ENCODE measurements at regions not wholly inside any gene's neighbourhood (a gene's known extent, or its start where the extent isn't known, plus 50 kb on each side); places are given as distances from the start of the nearest gene placed in this dataset.
"Not testable (repeated sequence)": the region's sequence is repeated elsewhere in the genome, so short reads cannot be mapped to it uniquely, and the experiment has no call there.

DNA sequence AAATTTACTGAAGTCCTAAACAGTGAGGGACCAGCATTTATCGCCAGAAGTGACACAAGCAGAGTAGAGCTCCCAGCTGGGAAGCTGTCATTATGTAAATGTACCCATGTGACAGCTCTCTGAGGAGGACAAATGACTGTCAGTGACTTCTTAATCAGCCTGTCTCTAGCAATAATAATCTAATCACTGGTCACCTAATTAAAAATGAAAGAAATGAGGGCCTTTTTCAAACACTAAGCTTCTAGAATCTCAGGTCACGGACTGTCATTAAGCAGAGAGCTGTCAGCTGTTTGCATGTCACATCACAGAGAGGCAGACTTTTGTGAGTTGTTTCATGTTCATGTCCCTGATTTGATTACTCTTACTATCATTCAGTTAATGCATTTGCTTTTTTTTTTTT, 77.9 kb upstream of the FBXL17 start:
- no peak for DNase-seq (ENCODE audit: low read depth, low spot score)

DNA sequence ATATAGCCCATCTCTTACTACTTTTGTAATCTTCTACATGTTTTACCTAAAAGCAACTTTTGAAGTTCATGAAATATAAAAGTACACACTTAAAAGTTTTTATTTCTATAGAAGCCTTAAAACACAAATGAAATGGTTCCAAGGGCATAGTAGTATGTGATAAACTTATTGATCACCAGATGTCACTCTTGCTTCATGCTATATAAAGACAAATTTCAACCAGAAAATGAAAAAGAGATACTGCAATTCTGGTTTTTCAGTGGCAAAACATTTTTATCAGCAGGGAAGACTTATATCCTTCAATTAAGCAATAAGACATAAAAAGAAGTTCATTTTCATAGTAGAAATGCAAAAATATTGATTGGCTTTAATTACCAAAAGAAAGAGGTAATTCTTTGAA, 69.4 kb upstream of the FBXL17 start:
- DNase-seq (ENCODE audit: low read depth, low spot score) = no peak

DNA sequence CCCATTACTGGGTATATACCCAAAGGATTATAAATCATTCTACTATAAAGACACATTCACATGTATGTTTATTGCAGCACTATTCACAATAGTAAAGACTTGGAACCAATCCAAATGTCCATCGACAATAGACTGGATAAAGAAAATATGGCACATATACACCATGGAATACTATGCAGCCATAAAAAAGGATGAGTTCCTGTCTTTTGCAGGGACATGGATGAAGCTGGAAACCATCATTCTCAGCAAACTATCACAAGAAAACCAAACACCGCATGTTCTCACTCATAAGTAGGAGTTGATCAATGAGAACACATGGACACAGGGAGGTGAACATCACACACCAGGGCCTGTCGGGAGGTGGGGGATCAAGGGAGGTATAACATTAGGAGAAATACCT, 62.2 kb upstream of the FBXL17 start:
- not testable (repeated sequence) for DNase-seq (ENCODE audit: low read depth, low spot score)

DNA sequence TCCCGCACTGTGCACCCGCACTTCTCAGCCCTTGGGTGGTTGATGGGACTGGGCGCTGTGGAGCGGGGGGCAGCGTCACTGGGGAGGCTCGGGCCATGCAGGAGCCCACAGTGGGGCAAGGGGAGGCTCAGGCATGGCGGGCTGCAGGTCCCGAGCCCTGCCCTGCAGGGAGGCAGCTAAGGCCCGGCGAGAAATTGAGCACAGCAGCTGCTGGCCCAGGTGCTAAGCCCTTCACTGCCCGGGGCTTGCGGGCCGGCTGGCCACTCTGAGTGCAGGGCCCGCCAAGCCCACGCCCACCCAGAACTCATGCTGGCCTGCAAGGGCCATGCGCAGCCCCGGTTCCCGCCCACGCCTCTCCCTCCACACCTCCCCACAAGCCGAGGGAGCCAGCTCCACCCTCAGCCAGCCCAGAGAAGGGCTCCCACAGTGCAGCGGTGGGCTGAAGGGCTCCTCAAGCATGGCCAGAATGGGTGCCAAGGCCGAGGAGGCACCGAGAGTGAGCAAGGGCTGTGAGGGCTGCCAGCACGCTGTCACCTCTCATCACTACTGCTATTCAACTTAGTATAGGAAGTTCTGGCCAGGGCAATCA, 60.3 kb upstream of the FBXL17 start:
- DNase-seq (ENCODE audit: low read depth, low spot score) = not testable (repeated sequence)

DNA sequence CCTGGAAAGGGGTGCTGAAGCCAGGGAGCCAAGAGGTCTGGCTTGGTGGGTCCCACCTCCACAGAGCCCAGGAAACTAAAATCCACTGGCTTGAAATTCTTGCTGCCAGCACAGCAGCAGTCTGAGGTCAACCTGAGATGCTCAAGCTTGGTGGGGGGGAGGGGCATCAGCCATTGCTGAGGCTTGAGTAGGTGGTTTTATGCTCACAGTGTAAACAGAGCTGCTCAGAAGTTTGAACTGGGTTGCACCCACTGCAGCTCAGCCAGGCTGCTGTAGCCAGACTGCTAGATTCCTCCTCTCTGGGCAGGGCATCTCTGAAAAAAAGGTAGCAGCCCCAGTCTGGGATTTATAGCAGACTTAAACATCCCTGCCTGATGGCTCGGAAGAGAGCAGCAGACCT, 55.5 kb upstream of the FBXL17 start:
- DNase-seq (ENCODE audit: low read depth, low spot score) = no peak

DNA sequence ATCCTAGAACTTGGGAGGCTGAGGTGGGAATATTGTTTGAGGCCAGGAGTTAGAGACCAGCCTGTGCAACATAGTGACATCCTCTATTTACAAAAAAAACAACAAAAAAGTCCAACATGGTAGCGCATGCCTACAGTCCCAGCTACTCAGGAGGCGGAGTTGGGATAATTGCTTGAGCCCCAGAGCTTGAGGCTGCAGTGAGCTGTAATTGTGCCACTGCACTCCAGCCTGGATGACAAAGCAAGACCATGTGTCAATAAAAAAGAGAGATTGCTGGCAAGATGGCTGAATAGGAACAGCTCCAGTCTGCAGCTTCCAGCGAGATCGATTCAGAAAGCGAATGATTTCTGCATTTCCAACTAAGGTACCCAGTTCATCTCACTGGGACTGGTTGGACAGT, 54.8 kb upstream of the FBXL17 start:
- DNase-seq (ENCODE audit: low read depth, low spot score) = no peak

DNA sequence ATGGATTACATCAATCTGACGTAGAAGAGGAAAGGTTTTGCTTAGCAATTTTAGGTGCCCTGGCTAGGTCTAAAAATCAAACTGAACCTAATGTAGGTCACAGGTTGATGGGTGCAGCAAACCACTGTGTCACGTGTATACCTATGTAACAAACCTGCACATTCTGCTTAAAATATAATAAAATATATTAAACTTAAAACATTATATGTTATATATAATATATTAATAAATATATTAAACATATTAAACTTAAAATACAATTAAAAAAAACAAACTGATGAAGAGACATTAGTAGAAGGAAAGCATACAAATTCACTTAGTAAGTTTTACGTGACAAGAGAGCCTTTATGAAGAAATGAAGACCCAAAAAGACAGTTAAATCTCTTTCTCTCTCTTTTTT, 51.7 kb upstream of the FBXL17 start:
- no peak for DNase-seq (ENCODE audit: low read depth, low spot score)

DNA sequence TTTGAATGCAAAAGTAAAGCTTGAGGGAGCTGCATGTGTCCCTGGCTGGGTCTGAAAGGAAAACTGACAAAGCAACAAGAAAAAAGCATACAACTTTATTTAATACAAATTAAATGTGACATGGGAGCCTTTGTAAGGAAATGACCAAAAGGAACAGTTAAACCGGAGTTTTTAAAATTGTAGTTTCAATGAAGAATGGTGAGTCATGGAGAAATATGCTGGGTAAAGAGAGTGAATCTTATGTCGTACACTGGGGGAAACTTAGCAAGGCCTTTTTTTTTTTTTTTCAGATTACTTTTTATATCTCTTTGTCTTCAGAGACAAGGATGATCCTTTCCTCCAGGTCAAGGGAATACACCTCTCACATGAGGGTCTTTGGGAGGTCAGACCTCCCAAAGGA, 50.1 kb upstream of the FBXL17 start:
- DNase-seq (ENCODE audit: low read depth, low spot score) = no peak
